RWPE1 (cell line): ENCODE measurements at regions not wholly inside any gene's neighbourhood (a gene's known extent, or its start where the extent isn't known, plus 50 kb on each side); places are given as distances from the start of the nearest gene placed in this dataset.

Source experiments
- CTCF ChIA-PET: fragments of 350-600 bp; sonication (Branson Sonifier 250); formaldehyde crosslinking; extraction: SDS; loops from one replicate; lab custom pipeline; 2021; lab: Yijun Ruan, JAX
- POLR2A ChIA-PET: fragments of 400-600 bp; formaldehyde crosslinking; extraction: SDS; loops from one replicate; lab custom pipeline; 2020; ENCODE audit warnings: antibody characterized with exemption; ENCODE audit not compliant: low non-redundant PET; lab: Yijun Ruan, JAX
- DNase-seq: peaks from one replicate; pipeline ENCODE4 v3.0.0; 2012; ENCODE audit warnings: low spot score
- H3K27ac ChIP-seq: fragments of 450-650 bp; 2 replicates; pipeline ENCODE4 v1.5.1; 2017
- CTCF ChIP-seq: fragments of 450-650 bp; conservative IDR thresholded peaks from 2 replicates; pipeline ENCODE4 v1.5.1; 2017; ENCODE audit warnings: low read depth, mild to moderate bottlenecking

GRCh38 chr11:129247135-129247534 is 55.0 kb upstream of the ARHGAP32 start:
- DNase-seq: no peak
- H3K27ac ChIP-seq: no peak overlapping the region
- ChIA-PET CTCF (no interaction called here), POLR2A (no interaction called here)
- TF ChIP-seq CTCF: no peak

GRCh38 chr11:129242855-129243254 is 50.7 kb upstream of the ARHGAP32 start:
- ChIA-PET CTCF (no interaction called here), POLR2A (no interaction called here)
- DNase-seq: no peak
- TF ChIP-seq CTCF: no peak
- no peak overlapping the region for H3K27ac ChIP-seq
